MM.1S (cell line): ENCODE measurements at regions not wholly inside any gene's neighbourhood (a gene's known extent, or its start where the extent isn't known, plus 50 kb on each side); places are given as distances from the start of the nearest gene placed in this dataset.

Experiments used
- EZH2 ChIP-seq: fragments of 300-600 bp; sonication (generic); optimal IDR thresholded peaks from 2 replicates; pipeline ENCODE3; 2017; ENCODE audit warnings: low read depth, mild to moderate bottlenecking, antibody characterized with exemption, low read length, mixed read lengths
- EZH2phosphoT487 ChIP-seq: fragments of 300-600 bp; sonication (generic); IDR thresholded peaks from 2 replicates; pipeline ENCODE4 v1.6.1; 2018; ENCODE audit warnings: antibody characterized with exemption, low read length
- TF ChIP-seq, protein P1 (sequence below): fragments of 300-600 bp; sonication (generic); IDR thresholded peaks from 2 replicates; pipeline ENCODE4 v1.5.1; 2016; ENCODE audit warnings: antibody characterized with exemption, low read length, mixed read lengths

GRCh38 chr7:85802211-85802610, 615.4 kb upstream of the SEMA3D start:
- TF ChIP-seq, protein P1, sequence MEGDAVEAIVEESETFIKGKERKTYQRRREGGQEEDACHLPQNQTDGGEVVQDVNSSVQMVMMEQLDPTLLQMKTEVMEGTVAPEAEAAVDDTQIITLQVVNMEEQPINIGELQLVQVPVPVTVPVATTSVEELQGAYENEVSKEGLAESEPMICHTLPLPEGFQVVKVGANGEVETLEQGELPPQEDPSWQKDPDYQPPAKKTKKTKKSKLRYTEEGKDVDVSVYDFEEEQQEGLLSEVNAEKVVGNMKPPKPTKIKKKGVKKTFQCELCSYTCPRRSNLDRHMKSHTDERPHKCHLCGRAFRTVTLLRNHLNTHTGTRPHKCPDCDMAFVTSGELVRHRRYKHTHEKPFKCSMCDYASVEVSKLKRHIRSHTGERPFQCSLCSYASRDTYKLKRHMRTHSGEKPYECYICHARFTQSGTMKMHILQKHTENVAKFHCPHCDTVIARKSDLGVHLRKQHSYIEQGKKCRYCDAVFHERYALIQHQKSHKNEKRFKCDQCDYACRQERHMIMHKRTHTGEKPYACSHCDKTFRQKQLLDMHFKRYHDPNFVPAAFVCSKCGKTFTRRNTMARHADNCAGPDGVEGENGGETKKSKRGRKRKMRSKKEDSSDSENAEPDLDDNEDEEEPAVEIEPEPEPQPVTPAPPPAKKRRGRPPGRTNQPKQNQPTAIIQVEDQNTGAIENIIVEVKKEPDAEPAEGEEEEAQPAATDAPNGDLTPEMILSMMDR = no peak
- TF ChIP-seq EZH2 (no peak), EZH2phosphoT487 (no peak)
